ENCODE measurements at regions not wholly inside any gene's neighbourhood (a gene's known extent, or its start where the extent isn't known, plus 50 kb on each side); places are given as distances from the start of the nearest gene placed in this dataset.

DNA sequence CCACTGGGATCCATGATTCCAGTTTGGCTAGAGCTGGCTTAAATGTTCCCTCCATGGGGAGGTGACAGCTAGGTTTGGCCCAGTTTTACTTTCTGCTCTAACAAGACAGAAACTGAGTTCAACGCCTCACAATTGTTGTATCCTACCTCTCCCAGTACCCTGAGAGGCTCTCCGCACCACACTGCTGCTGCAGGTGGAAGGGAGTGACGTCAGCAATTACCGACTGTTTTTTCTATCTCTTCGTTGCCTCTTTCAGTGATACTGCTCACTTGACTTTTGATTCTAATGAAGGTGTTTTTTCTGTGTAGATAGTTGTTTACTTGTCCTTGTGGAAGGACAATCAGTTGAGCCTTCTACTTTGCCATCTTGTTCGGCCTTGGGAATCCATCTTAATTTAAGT lies 204.9 kb upstream of the DUSP10 start:
- 93% methylated on average over 6 of the region's 6 CpGs for WGBS, 2 donors
- ATAC-seq (ENCODE audit: low FRiP score) (no peak), DNase-seq (no peak)
- no peaks in the 10 kb centered on the region for H3K4me1 ChIP-seq (ENCODE audit: control insufficient read depth in 1 of 2, insufficient read depth in 2 of 2, low read length in 2 of 2)
- H3K4me3 ChIP-seq (ENCODE audit: low read length in 2 of 2), result no peak overlapping the region
- H3K27ac ChIP-seq (ENCODE audit: low read depth in 1 of 2, low read length in 2 of 2), result no peak overlapping the region
- intact Hi-C loops (cut with DNase I), result no loop called here
- H3K27me3 ChIP-seq (ENCODE audit: control insufficient read depth in 1 of 2, insufficient read depth in 2 of 2, low read length in 1 of 2), result no peaks in the 10 kb centered on the region
- no peaks in the 10 kb centered on the region for H3K36me3 ChIP-seq (ENCODE audit: control insufficient read depth in 1 of 2, insufficient read depth in 2 of 2, low read length in 1 of 2)
- H3K9me3 ChIP-seq (ENCODE audit: control insufficient read depth, low read length), result peaks cover 2% of the 10 kb centered on the region

DNA sequence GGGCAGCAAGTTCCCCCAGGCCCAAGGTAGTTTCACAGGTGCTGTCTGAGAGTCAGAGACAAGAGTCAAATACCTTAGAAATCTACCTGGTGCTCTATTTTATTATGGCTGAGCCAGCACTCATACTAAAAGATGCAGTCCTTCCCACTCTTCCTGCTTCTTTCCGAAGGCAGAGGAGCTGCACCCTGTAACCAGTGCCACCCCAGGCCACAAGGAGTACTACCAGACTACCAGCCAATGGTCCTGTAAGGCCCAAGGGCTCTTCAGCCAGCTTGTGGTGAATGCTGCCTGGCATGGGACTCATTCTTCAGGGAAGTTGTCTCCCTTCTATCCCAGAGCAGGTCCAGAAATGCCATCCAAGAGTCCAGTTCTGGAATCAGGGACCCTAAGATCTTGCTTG lies 203.8 kb upstream of the DUSP10 start:
- peaks cover 2% of the 10 kb centered on the region for H3K9me3 ChIP-seq (ENCODE audit: control insufficient read depth, low read length)
- H3K27me3 ChIP-seq (ENCODE audit: control insufficient read depth in 1 of 2, insufficient read depth in 2 of 2, low read length in 1 of 2), result no peaks in the 10 kb centered on the region
- no peaks in the 10 kb centered on the region for H3K4me1 ChIP-seq (ENCODE audit: control insufficient read depth in 1 of 2, insufficient read depth in 2 of 2, low read length in 2 of 2)
- DNase-seq (no peak), ATAC-seq (ENCODE audit: low FRiP score) (no peak)
- 72 to 74% methylated on average over 1 of the region's 1 CpG for WGBS, 2 donors
- H3K36me3 ChIP-seq (ENCODE audit: control insufficient read depth in 1 of 2, insufficient read depth in 2 of 2, low read length in 1 of 2), result no peaks in the 10 kb centered on the region
- no peak overlapping the region for H3K4me3 ChIP-seq (ENCODE audit: low read length in 2 of 2)
- H3K27ac ChIP-seq (ENCODE audit: low read depth in 1 of 2, low read length in 2 of 2), result no peak overlapping the region
- intact Hi-C loops (cut with DNase I), result no loop called here

DNA sequence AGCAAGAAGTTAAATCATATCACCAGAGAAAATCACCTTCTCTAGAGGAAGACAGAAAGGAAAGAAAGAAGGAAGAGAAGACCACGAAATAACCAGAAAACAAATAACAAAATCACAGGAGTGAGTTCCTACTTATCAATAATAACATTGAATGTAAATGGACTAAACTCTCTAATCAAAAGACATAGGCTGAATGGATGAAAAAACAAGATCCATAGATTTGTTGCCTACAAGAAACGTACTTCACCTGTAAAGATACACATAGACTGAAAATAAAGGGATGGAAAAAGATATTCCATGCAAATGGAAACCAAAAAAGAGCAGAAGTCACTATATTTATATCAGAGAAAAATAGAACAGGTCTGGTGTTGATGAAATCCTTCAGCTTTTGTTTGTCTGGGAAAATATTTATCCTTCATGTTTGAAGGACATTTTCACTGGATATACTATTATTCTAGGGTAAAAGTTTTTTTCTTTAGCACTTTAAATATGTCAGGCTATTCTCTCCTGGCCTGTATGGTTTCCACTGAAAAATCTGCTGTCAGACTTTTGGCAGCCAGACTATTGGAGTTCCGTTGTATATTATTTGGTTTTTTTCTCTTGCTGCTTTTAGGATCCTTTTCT lies 202.5 kb upstream of the DUSP10 start:
- Histone ChIP-seq H3K27me3 (ENCODE audit: control insufficient read depth in 1 of 2, insufficient read depth in 2 of 2, low read length in 1 of 2) (no peaks in the 10 kb centered on the region), H3K36me3 (ENCODE audit: control insufficient read depth in 1 of 2, insufficient read depth in 2 of 2, low read length in 1 of 2) (no peaks in the 10 kb centered on the region), H3K4me1 (ENCODE audit: control insufficient read depth in 1 of 2, insufficient read depth in 2 of 2, low read length in 2 of 2) (no peaks in the 10 kb centered on the region), H3K9me3 (ENCODE audit: control insufficient read depth, low read length) (peaks cover 2% of the 10 kb centered on the region), H3K4me3 (ENCODE audit: low read length in 2 of 2) (no peak overlapping the region), H3K27ac (ENCODE audit: low read depth in 1 of 2, low read length in 2 of 2) (no peak overlapping the region)
- WGBS, 2 donors, result 60% methylated on average over 3 of the region's 3 CpGs
- no peak for ATAC-seq (ENCODE audit: low FRiP score)
- DNase-seq, result no peak
- intact Hi-C loops (cut with DNase I), result no loop called here

DNA sequence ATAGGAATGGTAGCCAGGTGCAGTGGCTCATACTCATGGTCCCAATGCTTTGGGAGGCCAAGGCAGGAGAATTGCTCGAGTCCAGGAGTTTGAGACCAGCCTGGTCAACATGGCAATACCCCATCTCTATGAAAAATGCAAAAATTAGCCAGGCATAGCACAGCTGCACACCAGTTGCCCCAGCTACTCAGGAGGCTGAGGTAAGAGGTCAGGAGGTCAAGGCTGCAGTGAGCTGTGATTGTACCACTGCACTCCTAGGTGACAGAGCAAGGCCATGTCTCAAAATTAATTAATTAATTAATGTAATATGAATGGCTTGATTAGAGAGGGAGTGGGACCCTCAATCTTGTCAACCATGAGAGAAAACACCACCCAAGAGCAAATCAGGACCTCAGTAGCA lies 198.7 kb upstream of the DUSP10 start:
- no peaks in the 10 kb centered on the region for H3K27me3 ChIP-seq (ENCODE audit: control insufficient read depth in 1 of 2, insufficient read depth in 2 of 2, low read length in 1 of 2)

DNA sequence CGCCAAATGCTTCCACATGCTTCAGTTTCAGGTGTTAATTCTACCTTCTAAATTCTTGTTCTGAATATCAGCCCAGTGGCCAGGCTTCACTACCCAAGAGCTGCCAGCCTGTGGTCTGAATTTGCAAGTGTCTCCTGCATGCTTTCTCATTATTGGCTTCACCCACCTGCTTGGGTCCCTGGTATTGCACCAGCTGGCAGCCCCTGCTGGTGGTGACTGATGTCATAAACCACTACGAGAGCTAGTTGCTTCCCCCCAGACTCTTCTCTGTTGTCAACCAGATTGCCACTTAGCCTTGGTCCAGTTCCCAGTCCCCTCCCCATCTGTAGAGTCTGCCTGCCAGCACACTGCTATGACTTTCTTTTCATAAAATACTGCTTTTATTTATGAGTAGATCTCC lies 197.7 kb upstream of the DUSP10 start:
- Histone ChIP-seq H3K4me3 (ENCODE audit: low read length in 2 of 2) (no peak overlapping the region), H3K4me1 (ENCODE audit: control insufficient read depth in 1 of 2, insufficient read depth in 2 of 2, low read length in 2 of 2) (no peaks in the 10 kb centered on the region), H3K9me3 (ENCODE audit: control insufficient read depth, low read length) (no peaks in the 10 kb centered on the region), H3K36me3 (ENCODE audit: control insufficient read depth in 1 of 2, insufficient read depth in 2 of 2, low read length in 1 of 2) (no peaks in the 10 kb centered on the region), H3K27ac (ENCODE audit: low read depth in 1 of 2, low read length in 2 of 2) (no peak overlapping the region), H3K27me3 (ENCODE audit: control insufficient read depth in 1 of 2, insufficient read depth in 2 of 2, low read length in 1 of 2) (no peaks in the 10 kb centered on the region)
- intact Hi-C loops (cut with DNase I), result no loop called here
- ATAC-seq (ENCODE audit: low FRiP score) (no peak), DNase-seq (no peak)
- WGBS, 2 donors, result 56 to 60% methylated on average over 2 of the region's 2 CpGs

More for the DNA sequence above, 198.7 kb upstream of the DUSP10 start:
- WGBS, 2 donors, result 80 to 81% methylated on average over 1 of the region's 1 CpG
- Histone ChIP-seq H3K4me3 (ENCODE audit: low read length in 2 of 2) (no peak overlapping the region), H3K36me3 (ENCODE audit: control insufficient read depth in 1 of 2, insufficient read depth in 2 of 2, low read length in 1 of 2) (no peaks in the 10 kb centered on the region), H3K27ac (ENCODE audit: low read depth in 1 of 2, low read length in 2 of 2) (no peak overlapping the region), H3K9me3 (ENCODE audit: control insufficient read depth, low read length) (no peaks in the 10 kb centered on the region), H3K4me1 (ENCODE audit: control insufficient read depth in 1 of 2, insufficient read depth in 2 of 2, low read length in 2 of 2) (no peaks in the 10 kb centered on the region)
- intact Hi-C loops (cut with DNase I), result no loop called here
- ATAC-seq (ENCODE audit: low FRiP score) (no peak), DNase-seq (no peak)

DNA sequence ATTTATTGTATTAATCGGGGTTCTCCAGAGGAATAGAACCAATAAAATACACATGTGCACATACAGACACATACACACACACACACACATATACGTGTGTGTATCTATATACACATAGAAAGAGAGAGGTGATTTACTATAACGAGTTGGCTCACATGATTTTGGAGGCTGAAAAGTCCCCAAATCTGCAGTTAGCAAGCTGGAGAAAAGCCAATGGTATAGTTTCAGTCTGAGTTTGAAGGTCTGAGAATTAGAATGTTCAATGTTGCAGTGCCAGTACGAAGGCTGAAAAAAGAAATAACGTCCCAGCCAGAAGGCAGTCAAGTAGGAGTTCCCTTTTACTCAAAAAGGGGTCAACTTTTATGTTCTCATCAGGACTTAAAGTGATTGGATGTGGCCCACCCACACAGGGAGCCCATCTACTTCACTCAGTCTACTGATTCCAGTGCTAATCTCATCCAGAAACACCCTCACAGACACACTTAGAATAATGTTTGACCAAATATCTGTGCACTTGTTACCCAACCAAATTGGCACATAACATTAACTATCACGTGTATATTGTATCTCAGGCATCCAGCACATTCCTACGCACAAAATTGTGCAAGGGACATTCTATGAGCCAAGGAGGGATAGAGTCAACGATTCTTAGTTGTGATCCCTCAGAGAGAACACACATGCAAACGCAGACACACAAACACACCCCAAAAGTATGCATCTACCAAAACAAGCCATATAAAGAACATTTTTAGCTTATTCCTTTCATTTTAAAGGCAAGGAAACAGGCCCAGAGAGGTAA lies 195.5 kb upstream of the DUSP10 start:
- intact Hi-C loops (cut with DNase I), result no loop called here
- ATAC-seq (ENCODE audit: low FRiP score), result no peak
- Histone ChIP-seq H3K27me3 (ENCODE audit: control insufficient read depth in 1 of 2, insufficient read depth in 2 of 2, low read length in 1 of 2) (no peaks in the 10 kb centered on the region), H3K9me3 (ENCODE audit: control insufficient read depth, low read length) (no peaks in the 10 kb centered on the region), H3K27ac (ENCODE audit: low read depth in 1 of 2, low read length in 2 of 2) (no peak overlapping the region), H3K4me1 (ENCODE audit: control insufficient read depth in 1 of 2, insufficient read depth in 2 of 2, low read length in 2 of 2) (no peaks in the 10 kb centered on the region), H3K36me3 (ENCODE audit: control insufficient read depth in 1 of 2, insufficient read depth in 2 of 2, low read length in 1 of 2) (no peaks in the 10 kb centered on the region), H3K4me3 (ENCODE audit: low read length in 2 of 2) (no peak overlapping the region)
- DNase-seq, result no peak
- 66 to 69% methylated on average over 9 of the region's 9 CpGs for WGBS, 2 donors

DNA sequence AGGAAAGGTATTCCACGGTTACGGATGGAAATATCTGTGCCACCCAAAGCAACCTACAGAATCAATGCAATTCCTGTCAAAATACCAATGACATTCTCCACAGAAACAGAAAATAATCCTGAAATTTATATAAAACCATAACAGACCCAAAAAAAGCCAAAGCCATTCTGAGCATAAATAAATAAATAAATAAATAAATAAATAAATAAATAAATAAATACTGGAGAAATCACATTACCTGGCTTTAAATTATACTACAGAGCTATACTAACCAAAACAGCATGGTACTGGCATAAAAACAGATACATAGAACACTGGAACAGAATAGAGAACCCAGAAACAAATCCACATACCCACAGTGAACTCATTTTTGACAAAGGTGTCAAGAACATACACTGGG lies 191.9 kb upstream of the DUSP10 start:
- peaks cover 4% of the 10 kb centered on the region for H3K9me3 ChIP-seq (ENCODE audit: control insufficient read depth, low read length)
- ATAC-seq (ENCODE audit: low FRiP score) (no peak), DNase-seq (no peak)
- H3K36me3 ChIP-seq (ENCODE audit: control insufficient read depth in 1 of 2, insufficient read depth in 2 of 2, low read length in 1 of 2), result no peaks in the 10 kb centered on the region
- H3K4me1 ChIP-seq (ENCODE audit: control insufficient read depth in 1 of 2, insufficient read depth in 2 of 2, low read length in 2 of 2), result no peaks in the 10 kb centered on the region
- 93 to 95% methylated on average over 2 of the region's 2 CpGs for WGBS, 2 donors
- no peak overlapping the region for H3K27ac ChIP-seq (ENCODE audit: low read depth in 1 of 2, low read length in 2 of 2)
- H3K27me3 ChIP-seq (ENCODE audit: control insufficient read depth in 1 of 2, insufficient read depth in 2 of 2, low read length in 1 of 2), result no peaks in the 10 kb centered on the region
- no peak overlapping the region for H3K4me3 ChIP-seq (ENCODE audit: low read length in 2 of 2)
- intact Hi-C loops (cut with DNase I), result no loop called here

DNA sequence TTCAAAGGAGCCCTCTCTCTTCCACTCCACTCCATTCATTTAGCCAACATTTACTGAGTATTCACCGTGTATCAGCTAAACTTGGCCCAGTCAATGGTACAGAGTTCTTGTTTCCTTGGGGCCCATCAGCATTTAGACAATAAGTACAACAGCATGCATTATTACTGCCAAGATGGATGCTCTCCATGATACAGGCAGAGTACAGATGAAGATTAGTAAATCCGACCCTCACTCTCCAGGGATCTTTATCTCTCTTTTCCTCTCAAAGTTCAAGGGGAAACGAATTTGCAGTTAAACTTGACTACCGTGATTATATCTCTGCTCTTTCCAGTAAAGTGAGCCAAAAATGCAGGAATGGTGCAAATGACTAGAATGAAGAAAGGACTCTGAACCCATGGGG lies 184.6 kb upstream of the DUSP10 start:
- WGBS, 2 donors, result 47 to 58% methylated on average over 4 of the region's 4 CpGs
- DNase-seq (no peak), ATAC-seq (ENCODE audit: low FRiP score) (no peak)
- Histone ChIP-seq H3K4me3 (ENCODE audit: low read length in 2 of 2) (no peak overlapping the region), H3K4me1 (ENCODE audit: control insufficient read depth in 1 of 2, insufficient read depth in 2 of 2, low read length in 2 of 2) (no peaks in the 10 kb centered on the region), H3K27ac (ENCODE audit: low read depth in 1 of 2, low read length in 2 of 2) (no peak overlapping the region), H3K27me3 (ENCODE audit: control insufficient read depth in 1 of 2, insufficient read depth in 2 of 2, low read length in 1 of 2) (no peaks in the 10 kb centered on the region), H3K36me3 (ENCODE audit: control insufficient read depth in 1 of 2, insufficient read depth in 2 of 2, low read length in 1 of 2) (no peaks in the 10 kb centered on the region), H3K9me3 (ENCODE audit: control insufficient read depth, low read length) (peaks cover 6% of the 10 kb centered on the region)
- intact Hi-C loops (cut with DNase I), result no loop called here

DNA sequence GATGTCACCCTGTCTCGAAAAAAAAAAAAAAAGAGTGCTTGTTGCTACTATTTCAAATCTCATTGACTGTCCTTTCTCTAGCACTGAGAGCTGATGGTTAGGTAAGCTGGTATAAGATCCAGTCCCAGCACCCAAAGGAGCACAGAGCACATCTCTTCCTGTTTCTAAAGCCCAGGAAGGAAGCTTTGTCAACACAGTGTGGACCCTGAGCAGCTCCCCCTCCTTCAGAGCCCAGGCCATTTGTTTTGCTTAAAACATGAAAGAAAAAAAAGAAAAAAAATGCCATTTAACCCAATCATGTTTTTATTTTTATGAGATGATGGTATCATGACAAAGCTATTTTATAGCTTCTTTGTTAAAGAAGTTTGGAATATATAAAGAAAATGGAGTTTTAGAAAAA lies 184.1 kb upstream of the DUSP10 start:
- Histone ChIP-seq H3K4me3 (ENCODE audit: low read length in 2 of 2) (no peak overlapping the region), H3K4me1 (ENCODE audit: control insufficient read depth in 1 of 2, insufficient read depth in 2 of 2, low read length in 2 of 2) (no peaks in the 10 kb centered on the region), H3K36me3 (ENCODE audit: control insufficient read depth in 1 of 2, insufficient read depth in 2 of 2, low read length in 1 of 2) (no peaks in the 10 kb centered on the region), H3K9me3 (ENCODE audit: control insufficient read depth, low read length) (peaks cover 6% of the 10 kb centered on the region), H3K27ac (ENCODE audit: low read depth in 1 of 2, low read length in 2 of 2) (no peak overlapping the region), H3K27me3 (ENCODE audit: control insufficient read depth in 1 of 2, insufficient read depth in 2 of 2, low read length in 1 of 2) (no peaks in the 10 kb centered on the region)
- intact Hi-C loops (cut with DNase I), result no loop called here
- ATAC-seq (ENCODE audit: low FRiP score) (no peak), DNase-seq (no peak)
- 71 to 79% methylated on average over 1 of the region's 1 CpG for WGBS, 2 donors
